GM12891 (cell line): ENCODE measurements at regions not wholly inside any gene's neighbourhood (a gene's known extent, or its start where the extent isn't known, plus 50 kb on each side); places are given as distances from the start of the nearest gene placed in this dataset.

ENCODE experiments used
- DNase-seq: peaks from one replicate; pipeline ENCODE4 v3.0.0; 2011; ENCODE audit warnings: low spot score; ENCODE audit not compliant: insufficient read length
- FAIRE-seq: peaks from 2 replicates; lab custom pipeline; 2011; peaks lifted over from hg19 to GRCh38; lab: Jason Lieb, UNC
- PAX5 ChIP-seq: IDR thresholded peaks from 2 replicates; pipeline ENCODE4 v1.6.1; 2011; ENCODE audit warnings: low read length, moderate library complexity, mild to moderate bottlenecking; ENCODE audit not compliant: insufficient read depth, severe bottlenecking
- POLR2A ChIP-seq: IDR thresholded peaks from 2 replicates; pipeline ENCODE4 v1.6.1; 2011; ENCODE audit warnings: low read depth, low read length, control low read depth
- POLR2AphosphoS5 ChIP-seq: IDR thresholded peaks from 2 replicates; pipeline ENCODE4 v1.6.1; 2011; ENCODE audit warnings: low read depth, low read length, control low read depth
- POU2F2 ChIP-seq: IDR thresholded peaks from 2 replicates; pipeline ENCODE4 v1.6.1; 2011; ENCODE audit warnings: low read depth, mild to moderate bottlenecking, control low read depth, low read length, moderate library complexity
- SPI1 ChIP-seq: IDR thresholded peaks from 2 replicates; pipeline ENCODE4 v1.6.1; 2011; ENCODE audit warnings: low read depth, low read length, control low read depth
- TAF1 ChIP-seq: IDR thresholded peaks from 2 replicates; pipeline ENCODE4 v1.6.1; 2011; ENCODE audit warnings: low read depth, low read length, control low read depth

DNA sequence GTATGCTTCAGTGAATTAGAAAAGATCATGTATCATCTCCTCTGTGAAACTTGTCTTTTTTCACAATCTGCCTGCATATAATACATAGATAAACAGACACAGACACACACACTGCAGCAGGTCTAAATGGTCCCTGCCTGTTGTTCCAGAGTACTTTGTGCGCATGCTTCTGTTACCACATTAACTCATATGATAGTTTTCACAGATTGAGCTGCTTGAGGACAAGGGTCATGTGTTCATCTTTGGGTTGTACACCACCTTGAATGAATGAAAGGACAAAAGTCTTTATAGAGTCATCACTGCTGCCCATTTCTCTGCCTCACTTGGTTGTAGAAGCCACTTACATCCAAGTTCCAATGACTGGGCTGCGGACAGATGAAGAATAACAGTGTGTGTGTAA, 72.7 kb upstream of the GLS start:
- TF ChIP-seq SPI1 = no peak
- no peak for TF ChIP-seq POLR2A
- TF ChIP-seq PAX5 = no peak
- TF ChIP-seq POU2F2 = no peak
- no peak for TF ChIP-seq TAF1
- no peak for TF ChIP-seq POLR2AphosphoS5
- DNase-seq (no peak), FAIRE-seq (no peak)

- DNase-seq (no peak), FAIRE-seq (no peak)
- TF ChIP-seq TAF1 = no peak
- no peak for TF ChIP-seq SPI1
- no peak for TF ChIP-seq PAX5
- TF ChIP-seq POLR2AphosphoS5 = no peak
- no peak for TF ChIP-seq POU2F2
- no peak for TF ChIP-seq POLR2A
These were observed 71.4 kb upstream of the GLS start for GRCh38 chr2:190809139-190809764.

DNA sequence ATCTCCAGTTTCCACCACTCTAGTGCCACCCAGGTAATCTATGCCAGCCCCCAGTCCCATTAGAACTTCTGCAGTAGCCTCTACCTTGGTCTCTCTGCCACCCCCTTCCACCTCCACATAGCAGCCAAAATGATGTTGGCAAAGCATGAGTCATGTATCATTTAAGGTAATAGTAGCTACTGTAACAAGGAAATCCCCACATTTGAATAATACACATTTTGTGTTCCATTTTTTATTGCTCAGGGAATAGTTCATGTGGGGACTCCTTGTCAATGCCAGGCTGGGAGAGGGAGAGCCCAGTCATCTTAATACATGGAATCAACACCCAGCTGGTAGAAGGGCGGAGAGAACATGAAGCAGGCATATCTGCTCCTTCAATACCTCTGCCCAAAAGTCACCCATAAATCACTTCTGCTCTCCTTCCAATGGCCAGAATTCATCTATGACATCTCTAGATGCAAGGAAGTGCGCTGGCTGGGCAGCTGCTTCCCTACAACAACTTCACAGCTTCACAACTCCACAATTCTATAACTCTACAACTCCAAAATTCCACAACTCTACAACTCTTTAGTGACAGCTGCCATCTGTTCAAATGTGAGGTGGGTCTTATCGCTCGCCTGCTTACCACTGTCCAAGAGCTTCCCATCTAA, 70.6 kb upstream of the GLS start:
- FAIRE-seq = no peak
- no peak for DNase-seq
- no peak for TF ChIP-seq SPI1
- TF ChIP-seq TAF1 = no peak
- no peak for TF ChIP-seq POU2F2
- TF ChIP-seq POLR2AphosphoS5 = no peak
- TF ChIP-seq PAX5 = no peak
- TF ChIP-seq POLR2A = no peak

- TF ChIP-seq SPI1 (no peak), TAF1 (no peak), PAX5 (no peak), POLR2A (no peak), POLR2AphosphoS5 (no peak), POU2F2 (no peak)
- FAIRE-seq = no peak
- no peak for DNase-seq
These were observed 69.5 kb upstream of the GLS start for GRCh38 chr2:190810981-190811587.

DNA sequence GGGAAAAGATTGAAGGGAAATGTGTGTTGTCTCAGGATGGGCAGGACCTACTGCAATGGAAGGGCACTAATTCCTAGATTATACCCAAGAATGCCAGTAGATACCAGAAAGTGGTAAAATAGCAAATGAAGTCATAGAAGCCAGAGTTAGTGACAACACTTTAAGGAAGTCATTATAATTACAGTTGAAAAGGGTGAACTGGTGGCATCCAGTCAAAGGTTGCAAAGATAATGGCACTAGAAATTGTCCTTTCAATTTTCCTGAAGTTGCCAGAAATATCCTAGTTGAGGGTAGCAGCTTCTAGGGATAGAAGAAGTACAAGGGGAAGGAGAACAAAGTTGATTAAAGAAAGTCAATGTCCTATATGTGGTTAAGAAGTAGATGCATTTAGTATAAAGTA, 68.8 kb upstream of the GLS start:
- DNase-seq (no peak), FAIRE-seq (no peak)
- no peak for TF ChIP-seq SPI1
- no peak for TF ChIP-seq POLR2A
- TF ChIP-seq POLR2AphosphoS5 = no peak
- no peak for TF ChIP-seq POU2F2
- TF ChIP-seq TAF1 = no peak
- TF ChIP-seq PAX5 = no peak

- FAIRE-seq (no peak), DNase-seq (no peak)
- TF ChIP-seq SPI1 = no peak
- TF ChIP-seq POLR2AphosphoS5 = no peak
- no peak for TF ChIP-seq POU2F2
- TF ChIP-seq TAF1 = no peak
- TF ChIP-seq PAX5 = no peak
- TF ChIP-seq POLR2A = no peak
These were observed 67.9 kb upstream of the GLS start for GRCh38 chr2:190812506-190813294.

- TF ChIP-seq POU2F2 (no peak), PAX5 (no peak), TAF1 (no peak), POLR2A (no peak), SPI1 (no peak), POLR2AphosphoS5 (no peak)
- DNase-seq (no peak), FAIRE-seq (no peak)
These were observed 65.4 kb upstream of the GLS start for GRCh38 chr2:190815226-190815625.

GRCh38 chr2:190817082-190817481, 63.5 kb upstream of the GLS start:
- no peak for DNase-seq
- TF ChIP-seq SPI1 (no peak), POU2F2 (no peak), POLR2A (no peak), PAX5 (no peak), POLR2AphosphoS5 (no peak), TAF1 (no peak)

DNA sequence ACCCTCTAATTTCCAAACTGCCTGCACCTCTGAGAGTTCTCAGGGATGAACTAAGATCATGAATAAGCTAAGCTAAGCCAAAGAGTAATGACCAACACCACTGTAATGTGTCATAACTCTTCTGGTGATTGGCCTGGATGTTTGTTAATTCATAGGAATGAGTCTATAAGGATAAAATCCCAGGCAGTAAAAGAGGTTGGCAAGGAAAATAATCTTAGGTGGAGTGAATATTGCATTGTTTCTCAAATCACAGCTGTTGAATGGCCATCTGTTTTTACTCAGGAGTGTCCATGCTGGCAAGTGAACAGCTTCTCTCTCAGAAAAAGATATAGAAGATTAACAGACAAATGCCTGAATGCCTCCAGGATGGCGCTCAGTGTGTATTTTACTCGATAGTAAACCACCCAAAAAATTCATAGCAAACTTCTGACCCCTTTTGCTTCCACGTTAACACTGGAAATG, 60.8 kb upstream of the GLS start:
- FAIRE-seq (no peak), DNase-seq (no peak)
- TF ChIP-seq POLR2A = no peak

More at GRCh38 chr2:190817082-190817481, 63.5 kb upstream of the GLS start:
- FAIRE-seq = no peak
